GM18502 (cell line): ENCODE measurements at regions not wholly inside any gene's neighbourhood (a gene's known extent, or its start where the extent isn't known, plus 50 kb on each side); places are given as distances from the start of the nearest gene placed in this dataset.

Experiments
- ATAC-seq: cut with Tn5 transposase; IDR thresholded peaks from one replicate; pipeline ENCODE4 v1.9.1; 2021; ENCODE audit warnings: mild to moderate bottlenecking; ENCODE audit not compliant: unreplicated experiment, poor library complexity

DNA sequence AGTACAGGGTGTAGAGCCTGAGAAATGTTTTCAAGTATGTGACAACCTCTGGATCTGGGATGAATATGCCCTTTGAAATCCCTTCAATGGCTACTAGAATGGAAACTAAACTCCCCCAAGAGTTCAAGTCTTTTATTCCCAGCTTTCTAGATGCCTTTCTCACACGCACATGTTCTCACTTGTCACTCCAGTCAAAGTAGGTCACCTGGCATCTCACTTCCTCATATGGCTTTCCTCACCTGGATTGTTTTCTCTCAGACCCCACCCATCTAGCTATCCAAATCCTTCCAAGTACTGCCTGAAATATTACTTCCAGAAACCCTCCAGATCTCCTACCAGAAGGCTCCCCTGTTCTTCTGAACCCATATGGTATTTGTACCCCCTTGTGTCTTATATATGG, 615.4 kb upstream of the KLF4 start:
- no peak for ATAC-seq

DNA sequence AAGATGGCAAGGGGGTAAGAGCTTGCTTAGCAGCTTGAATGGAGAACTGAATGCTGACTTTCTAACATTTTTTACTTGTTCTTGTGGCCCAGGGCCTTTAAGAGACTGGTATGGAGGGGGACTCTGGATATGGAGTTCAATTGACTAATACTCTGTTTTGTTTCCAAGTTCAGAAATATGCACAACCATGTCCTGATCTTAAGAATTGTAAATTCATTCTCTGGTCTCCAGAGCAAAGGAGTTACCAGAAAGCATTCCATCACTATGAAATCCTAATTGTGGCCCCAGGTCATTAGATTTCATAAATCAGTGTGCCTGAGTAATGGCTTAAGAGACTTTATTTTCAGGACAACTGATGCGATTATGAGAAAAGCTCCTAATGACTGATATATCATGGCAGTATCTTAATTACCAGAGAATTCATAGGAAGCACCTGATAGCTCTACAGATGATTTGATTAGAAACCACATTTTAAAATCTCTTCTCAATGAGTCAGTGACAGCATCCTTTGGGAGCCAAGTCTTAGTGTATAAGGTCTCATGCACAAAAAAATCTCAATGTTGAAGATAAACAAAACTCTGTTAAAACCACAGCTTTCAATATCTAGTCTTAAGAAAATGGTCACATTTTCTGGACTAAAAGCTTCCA, 613.6 kb upstream of the KLF4 start:
- no peak for ATAC-seq

DNA sequence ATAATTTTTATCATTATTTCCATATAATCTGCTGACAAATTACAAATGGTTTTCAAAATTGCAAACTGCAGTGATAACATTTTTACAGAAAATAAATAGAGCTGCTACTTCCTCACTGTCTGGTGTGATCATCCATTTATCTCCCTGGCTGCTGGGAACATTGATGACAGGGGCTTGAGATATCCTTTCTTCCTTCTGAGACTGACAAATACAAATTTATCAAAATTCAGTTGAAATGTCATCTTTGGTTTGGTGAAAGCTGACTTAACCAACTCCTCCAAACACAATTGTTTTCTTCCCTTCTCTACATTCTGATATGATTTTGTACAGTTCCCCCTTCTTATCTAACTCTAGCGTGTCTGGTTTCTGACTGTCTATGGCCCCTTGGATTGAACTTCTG, 611.8 kb upstream of the KLF4 start:
- ATAC-seq = no peak

DNA sequence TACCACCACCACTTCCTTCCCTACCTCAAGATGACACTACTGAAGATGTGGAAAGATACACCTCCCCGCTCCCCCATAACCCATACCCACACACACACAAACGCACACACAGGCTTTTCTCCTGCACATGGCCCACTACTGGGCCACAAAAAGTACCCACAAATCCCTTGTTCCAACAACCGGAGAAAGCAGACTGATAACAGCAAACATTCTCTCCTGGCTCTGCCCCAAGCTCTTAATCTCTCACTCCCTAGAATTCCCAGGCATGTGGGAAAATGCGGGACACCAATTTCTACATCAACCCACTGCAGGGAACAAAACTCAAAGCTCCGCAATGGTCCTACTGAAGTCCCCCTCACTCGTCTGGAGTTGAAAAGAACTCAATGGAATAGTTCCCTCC, 611.0 kb upstream of the KLF4 start:
- no peak for ATAC-seq

DNA sequence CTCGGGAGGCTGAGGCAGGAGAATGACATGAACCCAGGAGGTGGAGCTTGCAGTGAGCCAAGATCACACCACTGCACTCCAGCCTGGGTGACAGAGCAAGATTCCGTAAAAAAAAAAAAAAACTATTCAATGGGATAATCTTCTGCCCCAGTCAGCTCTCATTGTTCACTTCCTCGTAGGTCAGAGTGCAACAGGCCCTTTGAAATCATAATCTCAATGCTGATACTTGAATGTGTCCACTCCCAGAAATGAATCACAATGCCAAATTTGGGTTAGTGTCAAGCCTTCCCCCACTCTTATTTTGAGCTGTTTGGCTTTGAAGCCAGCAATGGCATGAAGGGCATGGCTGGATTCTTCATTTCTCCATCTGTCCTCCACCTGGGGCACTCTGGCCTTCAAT, 610.3 kb upstream of the KLF4 start:
- ATAC-seq = no peak

DNA sequence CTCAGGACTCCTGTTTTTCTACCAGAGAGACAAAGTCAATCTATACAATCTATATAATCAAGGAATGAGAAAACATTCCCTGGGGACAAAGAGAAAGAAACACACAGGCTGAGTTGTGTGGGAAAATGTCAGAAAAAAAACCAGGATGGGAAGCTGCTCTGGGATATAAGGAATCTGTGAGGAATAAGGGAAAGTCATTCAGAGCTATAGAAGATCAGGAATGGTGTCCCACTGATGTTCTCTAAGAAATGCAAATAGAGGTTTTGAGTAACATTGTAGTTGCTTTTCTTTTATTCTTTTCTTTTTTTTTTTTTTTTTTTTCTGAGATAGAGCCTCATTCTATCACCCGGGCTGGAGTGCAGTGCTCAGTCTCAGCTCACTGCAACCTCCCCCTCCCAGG, 605.9 kb upstream of the KLF4 start:
- ATAC-seq = no peak

DNA sequence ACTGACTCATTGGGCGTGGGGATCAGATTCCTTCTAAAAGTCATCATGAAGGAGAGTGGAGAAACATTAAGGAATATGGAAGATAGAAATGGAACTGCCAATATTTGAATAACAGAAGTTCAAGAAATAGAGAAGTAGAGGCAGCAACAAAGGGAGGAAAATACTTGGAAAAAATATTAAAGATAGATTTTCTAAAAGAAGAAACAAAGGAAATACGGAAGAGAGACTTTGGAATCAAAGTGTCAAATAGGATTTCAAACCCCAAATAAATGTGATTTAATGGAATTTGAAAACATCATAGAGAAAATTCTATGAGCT, 605.1 kb upstream of the KLF4 start:
- ATAC-seq = no peak

DNA sequence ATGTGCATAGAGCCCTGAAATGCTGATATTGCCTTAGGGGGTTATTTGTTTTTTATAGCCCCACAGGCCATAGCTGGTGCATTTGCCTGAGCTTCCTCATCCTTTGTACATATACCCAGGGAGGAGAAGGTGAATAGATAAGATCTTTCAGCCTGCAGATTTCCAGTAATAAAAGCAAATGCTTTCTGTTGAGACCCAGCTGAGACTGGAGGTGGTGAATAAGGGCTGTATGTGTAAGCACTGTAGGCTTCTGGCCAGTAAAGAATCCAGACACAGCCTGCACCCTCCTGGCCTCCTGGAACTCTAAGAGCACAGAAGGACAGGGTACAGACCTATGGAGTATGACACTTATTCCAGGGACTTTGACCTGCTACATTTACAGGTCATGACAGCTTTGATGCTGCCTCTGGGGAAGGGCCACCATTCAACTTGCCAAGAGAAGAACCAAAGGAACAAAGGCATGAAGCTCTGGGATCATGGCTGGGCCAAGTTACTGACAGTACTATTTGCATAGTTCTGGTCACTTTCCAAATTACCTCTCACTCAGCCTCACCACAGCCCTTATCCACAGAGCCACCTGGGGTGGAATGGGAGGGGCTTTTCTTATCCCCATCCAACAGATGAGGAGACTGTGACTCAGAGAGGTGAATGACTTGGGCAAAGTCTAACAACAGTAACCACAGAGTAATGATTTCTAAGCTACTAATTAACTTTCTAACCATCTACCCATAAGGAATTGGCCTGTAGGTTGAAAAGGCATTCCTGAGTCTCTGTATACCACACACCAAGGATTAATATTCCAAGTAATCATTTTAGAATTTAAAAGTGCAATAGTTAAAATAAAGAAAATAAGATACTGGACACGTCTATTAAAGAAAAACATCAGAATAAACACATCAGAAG, 604.5 kb upstream of the KLF4 start:
- ATAC-seq = no peak

DNA sequence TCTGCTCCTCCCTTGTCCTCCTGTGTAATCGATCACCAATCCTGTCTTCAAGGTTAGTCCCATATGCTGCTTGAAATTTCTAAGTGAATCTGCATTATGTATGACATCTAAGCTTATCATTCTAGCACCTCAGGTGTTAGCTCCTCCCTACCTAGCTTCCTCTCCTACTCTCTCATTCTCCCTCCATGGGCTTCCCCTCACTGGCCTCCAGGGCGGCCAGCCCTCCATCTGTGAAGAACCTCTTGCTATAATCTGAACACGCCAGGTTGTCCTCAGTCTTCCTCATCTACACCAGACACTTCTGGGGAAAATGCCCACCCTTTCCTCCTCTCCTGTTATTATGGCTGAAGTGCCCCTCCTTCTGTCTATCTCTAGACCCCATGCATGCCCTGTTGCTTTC, 599.3 kb upstream of the KLF4 start:
- ATAC-seq = no peak

DNA sequence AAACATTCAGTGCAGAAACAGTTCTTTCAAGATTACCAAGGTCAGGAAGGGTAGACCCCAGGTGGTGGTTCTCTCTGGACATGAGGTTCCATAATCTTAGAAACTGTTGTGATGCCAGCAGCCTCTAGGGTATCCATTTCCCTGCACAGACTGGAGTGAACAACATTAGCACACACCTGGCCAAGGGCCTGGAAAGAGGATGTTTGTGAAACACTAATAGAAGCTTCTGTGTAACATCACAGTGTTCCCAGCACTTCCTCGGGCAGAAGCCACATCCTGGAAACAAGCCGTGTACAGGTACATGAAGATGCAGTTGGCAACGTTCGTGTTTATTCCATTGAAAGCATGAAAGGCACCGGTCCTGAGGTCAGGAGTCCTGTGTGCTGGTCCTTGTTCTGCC, 598.2 kb upstream of the KLF4 start:
- no peak for ATAC-seq

DNA sequence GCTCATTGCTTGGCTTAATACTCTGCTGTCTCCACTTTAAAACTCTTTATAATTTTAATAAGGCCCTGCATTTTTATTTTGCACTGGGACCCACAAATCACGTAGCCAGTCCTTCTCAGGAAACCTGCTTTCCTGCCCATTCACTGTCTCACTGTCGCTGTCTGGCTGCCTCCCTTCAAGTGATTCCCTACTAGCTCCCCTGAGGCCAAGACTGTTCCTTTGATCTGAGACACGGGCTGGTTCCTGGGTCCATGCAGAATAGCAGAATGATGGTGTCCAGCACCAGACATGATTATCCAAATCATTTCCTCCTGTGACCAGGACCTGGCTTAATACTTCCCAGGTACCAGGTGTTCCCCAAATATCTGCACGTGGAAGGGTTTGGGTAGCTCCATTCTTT, 597.1 kb upstream of the KLF4 start:
- ATAC-seq = no peak

DNA sequence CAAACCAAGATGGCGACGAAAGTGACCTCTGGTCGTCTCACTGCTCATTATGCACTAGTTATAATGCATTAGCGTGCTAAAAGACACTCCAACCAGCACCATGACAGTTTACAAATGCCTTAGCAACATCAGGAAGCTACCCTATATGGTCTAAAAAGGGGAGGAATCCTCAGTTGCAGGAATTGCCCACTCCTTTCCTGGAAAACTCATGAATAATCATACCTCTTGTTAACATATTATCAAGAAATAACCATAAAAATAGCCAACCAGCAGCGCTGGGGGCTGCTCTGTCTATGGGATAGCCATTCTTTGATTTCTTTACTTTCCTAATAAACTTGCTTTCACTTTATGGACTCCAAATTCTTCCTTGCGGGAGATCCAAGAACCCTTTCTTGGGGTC, 595.7 kb upstream of the KLF4 start:
- ATAC-seq = no peak

DNA sequence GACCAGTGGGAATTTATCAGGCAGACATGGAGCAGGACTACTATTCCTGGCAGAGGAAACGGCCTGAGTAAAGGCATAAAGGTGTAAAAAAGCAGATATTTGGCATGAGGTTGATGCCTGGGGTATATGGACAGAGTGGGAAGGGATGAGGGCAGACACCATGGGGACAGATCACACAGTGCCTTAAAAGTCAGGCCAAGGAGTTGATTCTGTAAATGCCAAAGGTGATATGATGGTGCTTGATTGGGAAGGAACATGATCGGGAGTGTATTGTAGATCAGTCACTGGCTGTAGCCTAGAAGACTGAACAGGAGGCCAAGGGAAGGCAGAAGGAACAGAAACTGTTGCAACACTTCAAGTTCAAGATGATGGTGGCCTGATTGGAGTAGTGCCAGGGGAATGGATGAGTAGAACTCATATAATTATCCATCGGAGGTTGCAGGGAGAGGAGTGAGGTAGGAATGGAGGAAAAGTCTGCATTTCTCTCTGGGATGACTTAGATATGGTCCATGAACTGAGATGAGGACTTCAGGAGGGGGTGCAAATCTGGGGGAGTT, 594.3 kb upstream of the KLF4 start:
- ATAC-seq = no peak

DNA sequence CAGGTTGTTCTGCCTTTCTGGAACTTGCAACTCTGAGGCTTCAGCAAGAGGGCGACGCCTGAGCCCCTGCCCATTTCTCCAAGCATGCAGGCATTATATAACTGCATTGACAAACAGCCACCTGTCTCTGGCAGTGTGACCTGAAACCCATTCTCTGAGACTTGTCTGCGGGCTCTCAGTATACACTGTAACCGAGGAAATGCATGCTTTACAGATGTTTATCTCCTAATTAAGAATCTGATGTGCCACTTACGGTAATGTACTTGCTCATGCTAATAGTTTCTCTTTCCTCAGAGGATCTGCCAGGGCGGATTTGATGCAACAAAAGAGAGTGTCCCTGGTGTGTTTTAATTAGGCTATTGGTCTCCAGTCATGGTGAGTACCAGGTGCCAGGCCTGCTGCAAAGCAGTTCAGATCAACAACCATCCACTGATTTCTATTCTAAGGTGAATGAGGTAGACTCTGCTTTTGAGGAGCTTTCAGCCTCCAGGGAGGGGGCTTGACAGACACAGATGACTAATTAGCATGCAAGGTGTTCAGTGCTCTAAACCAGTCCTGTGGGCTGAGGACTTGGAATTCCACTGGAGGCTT, 593.7 kb upstream of the KLF4 start:
- no peak for ATAC-seq

DNA sequence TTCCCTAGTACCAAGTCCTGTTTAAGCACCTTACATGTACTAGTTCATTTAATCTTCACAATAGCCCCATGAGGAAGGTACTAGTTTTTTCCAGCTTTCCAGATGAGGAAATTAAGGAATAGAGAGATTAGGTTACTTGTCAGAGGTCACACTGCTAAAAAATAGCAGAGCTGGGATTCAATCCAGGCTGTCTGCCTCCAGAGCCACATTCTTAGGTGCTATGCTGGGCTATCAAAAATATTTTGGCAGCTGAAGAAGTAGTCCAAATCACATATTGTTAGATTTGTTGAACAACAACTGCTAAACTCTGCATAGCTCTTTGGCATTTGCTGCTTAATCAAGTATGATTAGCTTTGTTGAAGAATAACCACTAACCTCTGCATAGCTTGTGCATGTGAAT, 591.5 kb upstream of the KLF4 start:
- no peak for ATAC-seq

DNA sequence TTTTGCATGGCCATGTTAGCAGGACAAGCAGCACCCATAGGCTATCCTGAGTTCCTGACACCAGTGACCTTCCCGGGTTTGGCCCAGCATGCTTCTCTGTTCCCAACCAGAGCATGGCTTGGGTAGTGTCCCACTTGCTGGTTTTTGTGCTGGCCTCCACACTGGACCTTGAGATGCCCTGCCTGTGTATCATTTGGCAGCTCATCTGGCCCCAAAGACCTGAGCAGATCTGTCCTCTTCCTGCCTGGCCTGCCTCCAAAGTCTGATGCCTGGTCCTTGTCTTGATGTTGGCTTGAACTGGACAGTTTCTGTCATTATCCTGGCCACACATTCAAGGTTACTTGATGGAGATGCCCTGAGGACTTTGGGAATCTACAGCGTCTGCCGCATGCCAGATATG, 590.7 kb upstream of the KLF4 start:
- no peak for ATAC-seq

DNA sequence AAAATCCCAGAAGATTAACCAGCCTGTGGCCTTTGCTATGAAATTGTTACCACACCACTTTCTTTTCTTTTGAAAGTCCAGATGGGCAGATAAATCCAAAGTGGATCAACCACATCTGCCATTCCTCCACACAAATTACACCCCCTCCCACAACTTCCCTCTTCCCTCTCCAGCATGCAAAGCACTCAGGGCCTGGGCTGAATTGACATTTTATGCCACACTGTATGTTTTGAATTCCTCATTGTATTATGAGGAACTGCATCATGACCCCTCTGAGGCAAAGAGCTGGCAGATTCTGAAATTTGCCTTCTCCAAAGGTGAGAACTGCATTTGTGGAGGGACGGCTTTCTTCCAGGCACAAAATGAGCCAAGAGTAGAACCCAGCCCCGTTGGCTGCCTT, 589.2 kb upstream of the KLF4 start:
- ATAC-seq = no peak

DNA sequence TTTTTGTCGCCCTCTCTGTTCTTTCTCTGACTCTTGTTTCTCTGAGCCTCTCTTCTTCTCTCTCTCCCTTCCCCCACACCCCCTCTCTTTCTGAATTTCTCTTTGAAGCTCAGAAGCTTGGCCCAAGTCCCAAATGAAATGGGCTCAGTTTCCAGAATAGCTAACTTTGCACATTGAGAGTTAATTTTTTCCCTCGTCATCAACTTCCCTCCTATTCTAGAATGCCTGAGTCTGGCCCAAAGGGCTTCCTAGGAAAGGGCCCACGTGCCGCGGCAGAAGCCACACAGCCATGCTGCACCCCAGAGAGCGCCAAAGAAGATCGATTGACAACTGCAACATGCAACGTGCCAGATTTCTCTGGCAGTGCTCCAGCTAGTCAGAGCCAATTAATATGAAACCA, 588.8 kb upstream of the KLF4 start:
- ATAC-seq = no peak

DNA sequence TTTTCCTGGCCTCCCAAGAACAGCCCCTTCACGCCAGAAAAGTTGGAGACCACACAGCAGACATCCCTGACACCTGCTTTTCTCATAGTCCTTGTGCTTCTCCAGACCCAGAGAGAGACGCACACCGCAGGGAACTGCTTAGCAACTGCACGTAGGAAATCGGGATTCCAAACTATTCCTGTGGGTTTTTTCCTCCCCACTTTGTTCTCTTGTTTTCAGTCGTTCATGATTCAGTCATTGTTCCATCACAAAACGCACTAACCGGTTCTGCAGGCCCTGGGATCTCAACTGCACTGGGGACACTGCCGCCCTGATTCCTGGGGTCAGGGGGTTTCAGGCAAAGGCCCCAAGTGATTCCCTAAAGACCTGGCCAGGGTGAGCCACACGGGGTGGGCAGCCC, 588.0 kb upstream of the KLF4 start:
- no peak for ATAC-seq

DNA sequence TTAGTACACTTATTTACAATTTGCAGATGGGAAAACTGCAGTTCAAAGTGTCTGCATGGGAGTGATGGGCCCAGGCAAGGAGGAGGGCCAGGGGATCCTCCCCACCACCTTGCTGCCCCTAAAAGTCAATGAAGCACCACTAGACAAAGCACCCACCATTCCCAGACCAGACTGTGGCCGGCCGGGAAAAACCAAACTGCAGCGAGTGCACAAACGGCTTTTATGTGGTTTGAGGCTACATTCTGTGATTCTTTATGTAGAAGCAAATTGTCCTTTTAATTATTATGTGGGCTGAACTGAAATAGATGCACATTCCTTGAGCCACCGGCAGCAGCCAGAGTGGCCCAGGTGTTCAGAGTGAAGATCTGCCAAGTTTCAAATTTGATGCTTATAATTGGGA, 585.3 kb upstream of the KLF4 start:
- ATAC-seq = no peak

DNA sequence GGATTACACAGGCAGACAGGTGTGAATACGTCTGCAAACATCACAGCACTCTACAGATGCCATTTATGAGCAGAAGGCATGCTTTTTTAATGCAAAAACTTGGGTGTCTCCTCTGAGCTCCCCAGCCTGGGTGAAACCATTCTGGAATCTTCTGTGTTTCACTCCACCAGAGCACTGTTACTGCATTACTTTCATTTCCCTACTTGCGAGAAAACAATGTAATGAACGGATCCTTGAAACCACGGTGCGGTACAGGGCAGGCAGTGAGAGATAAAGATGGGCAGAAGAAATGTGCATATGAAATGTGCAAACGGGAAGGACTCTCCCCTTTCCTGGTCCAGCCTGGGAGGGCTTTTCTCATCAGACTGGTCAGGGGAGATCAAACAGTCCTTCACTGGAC, 584.3 kb upstream of the KLF4 start:
- ATAC-seq = no peak

DNA sequence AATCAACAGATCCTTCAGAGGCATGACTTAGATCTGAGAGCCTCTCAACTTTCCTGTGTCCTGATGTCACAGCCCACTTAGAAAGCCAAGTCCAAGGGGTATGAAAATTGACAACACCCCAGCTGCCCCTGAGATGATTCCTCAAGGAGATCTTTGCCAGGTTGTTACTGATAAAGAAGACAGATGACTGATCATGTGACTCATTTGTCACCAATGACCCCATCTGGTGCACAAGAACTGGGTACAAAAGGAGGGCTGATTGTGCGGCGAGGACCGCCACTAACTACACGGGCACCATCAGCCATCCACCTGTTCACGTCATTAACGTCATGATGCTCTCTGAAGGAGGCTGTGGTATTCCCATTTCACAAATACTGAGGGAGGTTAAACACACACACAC, 583.2 kb upstream of the KLF4 start:
- no peak for ATAC-seq
